HG03558 (cell line): ENCODE measurements at regions not wholly inside any gene's neighbourhood (a gene's known extent, or its start where the extent isn't known, plus 50 kb on each side); places are given as distances from the start of the nearest gene placed in this dataset.
"Not testable (repeated sequence)": the region's sequence is repeated elsewhere in the genome, so short reads cannot be mapped to it uniquely, and the experiment has no call there.

Experiments used
- ATAC-seq: cut with Tn5 transposase; IDR thresholded peaks from one replicate; pipeline ENCODE4 v1.9.1; 2021; ENCODE audit warnings: moderate number of reproducible peaks; ENCODE audit not compliant: unreplicated experiment; ENCODE audit errors: extremely low read depth

- ATAC-seq = no peak
These were observed 697.9 kb downstream of the USP25 start for GRCh38 chr21:16427587-16428087.

GRCh38 chr21:16437586-16437985 is 707.8 kb downstream of the USP25 start:
- no peak for ATAC-seq

GRCh38 chr21:16438761-16439160 is 709.0 kb downstream of the USP25 start:
- ATAC-seq = no peak

GRCh38 chr21:16441789-16442188 is 712.0 kb downstream of the USP25 start:
- ATAC-seq = no peak

GRCh38 chr21:16454399-16454798 is 724.6 kb downstream of the USP25 start:
- ATAC-seq = no peak

- no peak for ATAC-seq
These were observed 725.7 kb downstream of the USP25 start for GRCh38 chr21:16455526-16455925.

GRCh38 chr21:16455978-16456377 is 726.2 kb downstream of the USP25 start:
- no peak for ATAC-seq

- ATAC-seq = no peak
These were observed 727.7 kb downstream of the USP25 start for GRCh38 chr21:16457498-16457897.

GRCh38 chr21:16460936-16461335 is 731.2 kb downstream of the USP25 start:
- no peak for ATAC-seq

- ATAC-seq = not testable (repeated sequence)
These were observed 734.6 kb downstream of the USP25 start for GRCh38 chr21:16464211-16464889.

- ATAC-seq = no peak
These were observed 738.4 kb downstream of the USP25 start for GRCh38 chr21:16468184-16468583.

GRCh38 chr21:16473988-16474387 is 744.2 kb downstream of the USP25 start:
- no peak for ATAC-seq

- ATAC-seq = no peak
These were observed 746.5 kb downstream of the USP25 start for GRCh38 chr21:16476056-16476825.

GRCh38 chr21:16488042-16488441 is 758.3 kb downstream of the USP25 start:
- no peak for ATAC-seq

GRCh38 chr21:16492356-16492755 is 762.6 kb downstream of the USP25 start:
- no peak for ATAC-seq

- ATAC-seq = no peak
These were observed 763.1 kb downstream of the USP25 start for GRCh38 chr21:16492892-16493291.

GRCh38 chr21:16496609-16497008 is 766.8 kb downstream of the USP25 start:
- no peak for ATAC-seq

GRCh38 chr21:16500271-16500670 is 770.5 kb downstream of the USP25 start:
- ATAC-seq = no peak

GRCh38 chr21:16502273-16502672 is 772.5 kb downstream of the USP25 start:
- ATAC-seq = no peak

GRCh38 chr21:16502897-16503296 is 773.1 kb downstream of the USP25 start:
- ATAC-seq = no peak

- no peak for ATAC-seq
These were observed 774.5 kb downstream of the USP25 start for GRCh38 chr21:16504281-16504680.

- no peak for ATAC-seq
These were observed 775.0 kb downstream of the USP25 start for GRCh38 chr21:16504766-16505165.
